Adrenal gland (tissue), 9 donors: ENCODE measurements at regions not wholly inside any gene's neighbourhood (a gene's known extent, or its start where the extent isn't known, plus 50 kb on each side); places are given as distances from the start of the nearest gene placed in this dataset.
"Not testable (repeated sequence)": the region's sequence is repeated elsewhere in the genome, so short reads cannot be mapped to it uniquely, and the experiment has no call there.

Experiments used
- DNase-seq, 7 donors: peaks; one replicate each; pipeline ENCODE4 v3.0.0-alpha.2; 2019 to 2020
- H3K27ac ChIP-seq, 5 donors: fragments of 200-600 bp; sonication (generic) in 4 of 5; 1 replicate in 3 of 5; 2 replicates in 2 of 5; pipeline versions ENCODE4 v1.5.1 to v1.8.0; 2016 to 2020; ENCODE audit warnings: mild to moderate bottlenecking in 1 of 5
- H3K27me3 ChIP-seq: fragments of 200-600 bp; 2 replicates; pipeline ENCODE4 v1.8.0; 2021
- H3K36me3 ChIP-seq, 2 donors: fragments of 200-600 bp; replicated peaks in 1 of 2; 1 replicate in 1 of 2; 2 replicates in 1 of 2; pipeline versions ENCODE4 v1.5.1 to v1.8.0; 2018 to 2022
- H3K4me1 ChIP-seq, 2 donors: fragments of 200-600 bp; replicated peaks in 1 of 2; 1 replicate in 1 of 2; 2 replicates in 1 of 2; pipeline versions ENCODE4 v1.5.1 to v1.8.0; 2018 to 2021
- H3K4me3 ChIP-seq, 4 donors: fragments of 200-600 bp; sonication (generic) in 3 of 4; one replicate each; pipeline ENCODE4 v1.5.1; 2016 to 2018
- H3K9me3 ChIP-seq, 3 donors: fragments of 200-600 bp; sonication (generic) in 1 of 3; replicated peaks in 1 of 3; 1 replicate in 2 of 3; 2 replicates in 1 of 3; pipeline versions ENCODE4 v1.5.1 to v1.8.0; 2016 to 2021
- CTCF ChIP-seq, 6 experiments: fragments of 450-650 bp in 4 of 6; fragments of 200-600 bp in 2 of 6; sonication (generic) in 1 of 6; IDR thresholded peaks; 1 replicate in 5 of 6; 2 replicates in 1 of 6; pipeline versions ENCODE4 v1.5.1 to v1.8.0; 2016 to 2021; ENCODE audit warnings: antibody characterized with exemption in 6 of 6, mild to moderate bottlenecking in 2 of 6, moderate library complexity in 1 of 6
- POLR2A ChIP-seq, 2 donors: fragments of 450-650 bp; IDR thresholded peaks; one replicate each; pipeline ENCODE4 v1.6.1; 2017; ENCODE audit warnings: antibody characterized with exemption in 2 of 2, mild to moderate bottlenecking in 2 of 2, moderate library complexity in 1 of 2
- WGBS, 4 donors: extraction: QIAGEN DNeasy Blood & Tissue Kit in 2 of 4; methylation state at CpG; one replicate each; pipeline versions ENCODE4 v1.1.5 to v1.1.7; 2013 to 2017; 5-methylcytosine and 5-hydroxymethylcytosine counted together
- intact Hi-C, 2 donors: fragments of 100-400 bp; cut with DNase I; formaldehyde crosslinking; loops; one replicate each; pipeline versions ENCODE4 v1.14.1 to v1.15.0; 2022 to 2023
- donor health status: healthy with polysubstance abuse.
- donor health status: Bipolar disorder and iron deficiency.
- donor health status: DM: yes; HTN: yes; CAD: no.
- donor health status: DM: no; HTN: no; CAD: no.
- donor health status: DM: no; HTN: no; CAD: no.

GRCh38 chr1:101420406-101420805 lies 183.6 kb downstream of the S1PR1 start:
- intact Hi-C loops, result no loop called here
- no peaks in the 10 kb centered on the region for H3K9me3 ChIP-seq
- H3K4me3 ChIP-seq, result no peak overlapping the region
- TF ChIP-seq CTCF (IDR thresholded peaks at IDR 0.05), result no peak
- no peak for TF ChIP-seq POLR2A (IDR thresholded peaks at IDR 0.05)
- WGBS, 4 donors, result 31 to 51% (median 36%) methylated on average over 2 of the region's 2 CpGs
- H3K27ac ChIP-seq, result no peak overlapping the region
- no peaks in the 10 kb centered on the region for H3K4me1 ChIP-seq
- no peak for DNase-seq
- no peaks in the 10 kb centered on the region for H3K27me3 ChIP-seq
- no peaks in the 10 kb centered on the region for H3K36me3 ChIP-seq

GRCh38 chr1:101428083-101428482 lies 191.3 kb downstream of the S1PR1 start:
- H3K27ac ChIP-seq, H3K36me3 ChIP-seq, DNase-seq, H3K27me3 ChIP-seq, H3K4me1 ChIP-seq, H3K9me3 ChIP-seq, H3K4me3 ChIP-seq, intact Hi-C loops: not testable (repeated sequence)
- WGBS, 4 donors, result 69 to 93% (median 82%) methylated on average over 1 of the region's 1 CpG

- H3K4me3 ChIP-seq, result no peak overlapping the region
- WGBS, 4 donors, result 72 to 84% (median 80%) methylated on average over 1 of the region's 1 CpG
- H3K4me1 ChIP-seq, result no peaks in the 10 kb centered on the region
- DNase-seq, result no peak
- H3K36me3 ChIP-seq, result no peaks in the 10 kb centered on the region
- no peaks in the 10 kb centered on the region for H3K27me3 ChIP-seq
- H3K9me3 ChIP-seq, result no peaks in the 10 kb centered on the region
- H3K27ac ChIP-seq, result no peak overlapping the region
- TF ChIP-seq CTCF (IDR thresholded peaks at IDR 0.05) (no peak), POLR2A (IDR thresholded peaks at IDR 0.05) (no peak)
- intact Hi-C loops, result no loop called here
These were observed 191.7 kb downstream of the S1PR1 start for GRCh38 chr1:101428562-101428961.

- no peak overlapping the region for H3K4me3 ChIP-seq
- DNase-seq, result no peak
- intact Hi-C loops, result loop anchor here in 1 of 2 donors (10.0 kb wide), 1 partner anchor 117 kb away; no protein-coding TSS in a partner anchor
- H3K27ac ChIP-seq, result no peak overlapping the region
- TF ChIP-seq CTCF (IDR thresholded peaks at IDR 0.05), result no peak
- no peak for TF ChIP-seq POLR2A (IDR thresholded peaks at IDR 0.05)
- WGBS, 4 donors, result 60 to 68% (median 67%) methylated on average over 4 of the region's 4 CpGs
- H3K36me3 ChIP-seq, result no peaks in the 10 kb centered on the region
- H3K27me3 ChIP-seq, result no peaks in the 10 kb centered on the region
- H3K9me3 ChIP-seq, result no peaks in the 10 kb centered on the region
- H3K4me1 ChIP-seq, result no peaks in the 10 kb centered on the region
These were observed 195.2 kb downstream of the S1PR1 start for GRCh38 chr1:101431956-101432510.

- no peak overlapping the region for H3K4me3 ChIP-seq
- no peak for DNase-seq
- intact Hi-C loops, result loop anchor here in 1 of 2 donors (10.0 kb wide), 1 partner anchor 121 kb away; no protein-coding TSS in a partner anchor
- H3K27ac ChIP-seq, result no peak overlapping the region
- 65 to 74% (median 70%) methylated on average over 4 of the region's 4 CpGs for WGBS, 4 donors
- TF ChIP-seq POLR2A (IDR thresholded peaks at IDR 0.05) (no peak), CTCF (IDR thresholded peaks at IDR 0.05) (no peak)
- no peaks in the 10 kb centered on the region for H3K27me3 ChIP-seq
- H3K36me3 ChIP-seq, result no peaks in the 10 kb centered on the region
- H3K4me1 ChIP-seq, result no peaks in the 10 kb centered on the region
- H3K9me3 ChIP-seq, result no peaks in the 10 kb centered on the region
These were observed 199.2 kb downstream of the S1PR1 start for GRCh38 chr1:101435831-101436511.
